ENCODE measurements at regions not wholly inside any gene's neighbourhood (a gene's known extent, or its start where the extent isn't known, plus 50 kb on each side); places are given as distances from the start of the nearest gene placed in this dataset.

DNA sequence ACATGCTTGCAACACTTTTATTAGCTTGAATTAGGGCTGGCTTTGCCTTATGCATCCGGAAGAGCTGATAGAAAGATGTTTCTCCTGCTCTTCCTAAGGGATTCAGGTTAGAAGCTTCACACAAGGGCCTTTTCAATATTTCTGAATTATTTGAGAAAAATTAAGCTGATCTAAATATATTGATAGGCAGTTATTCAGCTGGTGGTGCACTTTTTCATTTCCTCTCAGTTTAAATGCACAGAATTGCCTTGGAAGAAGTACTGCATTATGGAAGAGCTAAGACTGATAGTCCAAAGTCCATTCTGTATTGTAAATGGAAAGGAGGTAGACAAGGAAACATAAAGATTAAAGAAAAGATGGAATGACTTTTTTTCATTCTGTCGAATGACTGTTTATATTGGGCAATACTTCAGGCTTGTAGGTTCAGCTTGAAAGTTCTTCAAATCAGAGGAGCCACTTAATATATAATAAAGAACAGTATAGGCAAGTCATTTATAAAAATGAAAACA lies 398.4 kb upstream of the B3GALT2 start:
- H3K36me3 ChIP-seq = no peaks in the 10 kb centered on the region
- 77% methylated on average over 2 of the region's 2 CpGs for WGBS
- H3K9me3 ChIP-seq = no peaks in the 10 kb centered on the region
- no peaks in the 10 kb centered on the region for H3K27me3 ChIP-seq
- no peak for DNase-seq (ENCODE audit: low spot score in 2 of 2)
- no peak overlapping the region for H3K27ac ChIP-seq
- H3K4me1 ChIP-seq = peaks cover 7% of the 10 kb centered on the region
- TF ChIP-seq POLR2AphosphoS5 (IDR thresholded peaks at IDR 0.05) (no peak), POLR2A (IDR thresholded peaks at IDR 0.05) (no peak), CTCF (IDR thresholded peaks at IDR 0.05) (no peak), EP300 (IDR thresholded peaks at IDR 0.05) (no peak)
- no peak overlapping the region for H3K4me3 ChIP-seq

DNA sequence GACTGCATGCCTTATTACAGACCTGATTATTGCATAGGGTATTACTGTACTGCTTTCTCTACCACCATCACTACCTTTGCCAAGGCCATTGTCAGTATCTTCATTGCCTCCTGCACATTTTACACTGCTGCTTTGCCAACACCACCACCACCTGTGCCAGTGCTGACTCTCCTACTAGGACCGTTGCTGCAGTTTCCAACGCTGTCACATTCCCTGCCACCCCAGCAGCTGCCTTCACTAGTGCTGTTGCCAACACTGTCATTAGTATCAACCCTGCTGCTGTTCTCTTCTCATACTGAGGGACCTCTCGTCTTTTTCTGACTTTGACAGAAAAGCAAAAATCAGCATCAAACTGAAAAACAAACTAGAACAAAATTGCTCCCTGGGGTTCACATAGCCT lies 394.9 kb upstream of the B3GALT2 start:
- no peaks in the 10 kb centered on the region for H3K27me3 ChIP-seq
- no peak overlapping the region for H3K27ac ChIP-seq
- no peak for TF ChIP-seq POLR2AphosphoS5 (IDR thresholded peaks at IDR 0.05)
- no peak for TF ChIP-seq POLR2A (IDR thresholded peaks at IDR 0.05)
- no peak for TF ChIP-seq CTCF (IDR thresholded peaks at IDR 0.05)
- no peak for TF ChIP-seq EP300 (IDR thresholded peaks at IDR 0.05)
- no peak overlapping the region for H3K4me3 ChIP-seq
- no peaks in the 10 kb centered on the region for H3K36me3 ChIP-seq
- WGBS = 76% methylated on average over 3 of the region's 3 CpGs
- no peaks in the 10 kb centered on the region for H3K4me1 ChIP-seq
- no peaks in the 10 kb centered on the region for H3K9me3 ChIP-seq
- no peak for DNase-seq (ENCODE audit: low spot score in 2 of 2)

GRCh38 chr1:193580419-193580818 lies 394.0 kb upstream of the B3GALT2 start:
- Histone ChIP-seq H3K4me1 (no peaks in the 10 kb centered on the region), H3K27ac (no peak overlapping the region), H3K4me3 (no peak overlapping the region), H3K9me3 (no peaks in the 10 kb centered on the region), H3K27me3 (no peaks in the 10 kb centered on the region), H3K36me3 (no peaks in the 10 kb centered on the region)
- no peak for DNase-seq (ENCODE audit: low spot score in 2 of 2)
- WGBS = 92% methylated on average over 3 of the region's 3 CpGs
- TF ChIP-seq POLR2A (IDR thresholded peaks at IDR 0.05) = no peak
- no peak for TF ChIP-seq CTCF (IDR thresholded peaks at IDR 0.05)
- TF ChIP-seq POLR2AphosphoS5 (IDR thresholded peaks at IDR 0.05) = no peak
- no peak for TF ChIP-seq EP300 (IDR thresholded peaks at IDR 0.05)

DNA sequence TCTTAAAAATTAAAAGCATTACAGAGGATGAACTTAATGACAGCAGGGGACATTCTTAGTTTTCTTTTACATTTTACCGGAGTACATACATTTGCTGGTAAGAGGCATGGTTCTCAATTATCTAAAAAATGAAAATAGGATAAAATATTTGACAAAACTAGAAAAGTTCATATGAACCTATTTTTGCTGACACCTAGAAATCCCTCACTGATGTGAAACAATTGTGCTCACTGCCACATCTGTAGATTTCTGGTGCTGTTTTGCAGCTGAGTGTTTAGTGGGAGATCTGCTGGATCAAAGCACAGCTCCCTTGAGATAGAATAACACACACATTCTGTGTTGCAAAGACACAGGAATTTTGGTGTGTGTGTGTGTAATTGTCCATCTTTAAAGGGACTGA lies 392.9 kb upstream of the B3GALT2 start:
- Histone ChIP-seq H3K27ac (no peak overlapping the region), H3K27me3 (no peaks in the 10 kb centered on the region), H3K4me1 (no peaks in the 10 kb centered on the region), H3K9me3 (no peaks in the 10 kb centered on the region), H3K36me3 (no peaks in the 10 kb centered on the region), H3K4me3 (no peak overlapping the region)
- 82% methylated on average over 1 of the region's 1 CpG for whole genome bisulfite sequencing
- TF ChIP-seq POLR2A (IDR thresholded peaks at IDR 0.05) = no peak
- TF ChIP-seq EP300 (IDR thresholded peaks at IDR 0.05) = no peak
- TF ChIP-seq POLR2AphosphoS5 (IDR thresholded peaks at IDR 0.05) = no peak
- no peak for TF ChIP-seq CTCF (IDR thresholded peaks at IDR 0.05)
- no peak for DNase-seq (ENCODE audit: low spot score in 2 of 2)

DNA sequence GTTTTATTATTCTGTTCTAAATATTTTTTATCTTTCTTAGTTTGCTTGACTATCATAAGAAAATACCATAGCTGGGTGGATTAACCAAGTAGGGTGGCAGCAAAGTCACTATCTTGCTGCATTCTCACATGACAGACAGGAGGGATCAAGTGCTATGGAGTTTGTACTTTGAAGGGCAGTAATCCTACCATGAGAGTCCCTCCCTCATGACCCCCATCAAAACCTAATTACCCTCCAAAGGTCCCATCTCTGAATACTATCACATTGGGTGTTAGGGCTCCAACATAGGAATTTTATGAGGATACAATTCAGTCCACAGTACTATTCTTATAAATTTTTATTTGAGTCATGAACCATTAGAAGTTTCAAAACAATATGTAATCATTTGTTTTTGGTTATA lies 388.5 kb upstream of the B3GALT2 start:
- Histone ChIP-seq H3K4me1 (no peaks in the 10 kb centered on the region), H3K27me3 (no peaks in the 10 kb centered on the region), H3K36me3 (no peaks in the 10 kb centered on the region), H3K9me3 (no peaks in the 10 kb centered on the region), H3K27ac (no peak overlapping the region), H3K4me3 (no peak overlapping the region)
- DNase-seq (ENCODE audit: low spot score in 2 of 2) = no peak
- no peak for TF ChIP-seq CTCF (IDR thresholded peaks at IDR 0.05)
- no peak for TF ChIP-seq EP300 (IDR thresholded peaks at IDR 0.05)
